Right lung (tissue), 2 donors: ENCODE measurements at regions not wholly inside any gene's neighbourhood (a gene's known extent, or its start where the extent isn't known, plus 50 kb on each side); places are given as distances from the start of the nearest gene placed in this dataset.

Source experiments
- DNase-seq, 2 donors: peaks; one replicate each; pipeline ENCODE4 v3.0.0-alpha.2; 2013

- DNase-seq: no peak
These were observed 72.9 kb upstream of the HK2 start for GRCh38 chr2:74760875-74761630.

GRCh38 chr2:74762789-74763188, 71.1 kb upstream of the HK2 start:
- no peak for DNase-seq

GRCh38 chr2:74763962-74764428, 69.9 kb upstream of the HK2 start:
- no peak for DNase-seq

- peak; percentile 19 to 44 for DNase-seq
These were observed 69.3 kb upstream of the HK2 start for GRCh38 chr2:74764429-74765272.

- DNase-seq: no peak
These were observed 67.1 kb upstream of the HK2 start for GRCh38 chr2:74766780-74767179.

- DNase-seq: no peak
These were observed 66.3 kb upstream of the HK2 start for GRCh38 chr2:74767618-74768017.

GRCh38 chr2:74768401-74768914, 65.5 kb upstream of the HK2 start:
- no peak for DNase-seq

GRCh38 chr2:74772046-74772445, 61.9 kb upstream of the HK2 start:
- DNase-seq: no peak

- no peak for DNase-seq
These were observed 56.6 kb upstream of the HK2 start for GRCh38 chr2:74777161-74777900.

GRCh38 chr2:74778381-74779264, 55.3 kb upstream of the HK2 start:
- DNase-seq: peak; percentile 28 to 31

GRCh38 chr2:74779265-74779558, 54.7 kb upstream of the HK2 start:
- no peak for DNase-seq

GRCh38 chr2:74779587-74780135, 54.3 kb upstream of the HK2 start:
- no peak for DNase-seq
